ENCODE measurements at regions not wholly inside any gene's neighbourhood (a gene's known extent, or its start where the extent isn't known, plus 50 kb on each side); places are given as distances from the start of the nearest gene placed in this dataset.

- Histone ChIP-seq H3K27ac (replicated peaks) (peak overlapping the region; percentile 9; the same call in 1 of the 2 replicates), H3K4me3 (replicated peaks; ENCODE audit: insufficient read depth, low read length) (no peak overlapping the region), H3K27me3 (ENCODE audit: insufficient read depth, poor library complexity, severe bottlenecking) (no peaks in the 10 kb centered on the region)
- DNase-seq (ENCODE audit: low read depth in 1 of 2, low spot score in 1 of 2) = peak in 1 of 2 experiments; percentile 26
- TF ChIP-seq POLR2AphosphoS5 (IDR thresholded peaks at IDR 0.05; ENCODE audit: low read depth) (no peak), GABPA (IDR thresholded peaks at IDR 0.05; ENCODE audit: low read depth) (peak; percentile 61), REST (IDR thresholded peaks at IDR 0.05; ENCODE audit: insufficient replicate concordance, low read depth) (no peak), CTCF (IDR thresholded peaks at IDR 0.05; ENCODE audit: insufficient read depth, low read length) (no peak), SPI1 (IDR thresholded peaks at IDR 0.05; ENCODE audit: borderline replicate concordance, low read depth) (no peak)
Measured at GRCh38 chr6:77371748-77372147, 91.5 kb downstream of the HTR1B start.

- peak in 1 of 2 experiments; percentile 57 for DNase-seq (ENCODE audit: low read depth in 1 of 2, low spot score in 1 of 2)
- no peak for TF ChIP-seq POLR2AphosphoS5 (IDR thresholded peaks at IDR 0.05; ENCODE audit: low read depth)
- TF ChIP-seq REST (IDR thresholded peaks at IDR 0.05; ENCODE audit: insufficient replicate concordance, low read depth) = no peak
- TF ChIP-seq SPI1 (IDR thresholded peaks at IDR 0.05; ENCODE audit: borderline replicate concordance, low read depth) = peak; percentile 30; the same call in 1 of the 2 replicates
- no peak for TF ChIP-seq CTCF (IDR thresholded peaks at IDR 0.05; ENCODE audit: insufficient read depth, low read length)
- TF ChIP-seq GABPA (IDR thresholded peaks at IDR 0.05; ENCODE audit: low read depth) = no peak
- Histone ChIP-seq H3K27ac (replicated peaks) (no peak overlapping the region), H3K27me3 (ENCODE audit: insufficient read depth, poor library complexity, severe bottlenecking) (no peaks in the 10 kb centered on the region), H3K4me3 (replicated peaks; ENCODE audit: insufficient read depth, low read length) (no peak overlapping the region)
Measured at GRCh38 chr6:77368660-77369313, 94.5 kb downstream of the HTR1B start.

- TF ChIP-seq GABPA (IDR thresholded peaks at IDR 0.05; ENCODE audit: low read depth) = no peak
- no peak for TF ChIP-seq SPI1 (IDR thresholded peaks at IDR 0.05; ENCODE audit: borderline replicate concordance, low read depth)
- no peak overlapping the region for H3K4me3 ChIP-seq (replicated peaks; ENCODE audit: insufficient read depth, low read length)
- no peak overlapping the region for H3K27ac ChIP-seq (replicated peaks)
- DNase-seq (ENCODE audit: low read depth in 1 of 2, low spot score in 1 of 2) = no peak
- no peaks in the 10 kb centered on the region for H3K27me3 ChIP-seq (ENCODE audit: insufficient read depth, poor library complexity, severe bottlenecking)
Measured at GRCh38 chr6:77366798-77367197, 96.5 kb downstream of the HTR1B start.

GRCh38 chr6:77363702-77364101, 99.6 kb downstream of the HTR1B start:
- DNase-seq (ENCODE audit: low read depth in 1 of 2, low spot score in 1 of 2) = no peak
- TF ChIP-seq SPI1 (IDR thresholded peaks at IDR 0.05; ENCODE audit: borderline replicate concordance, low read depth) = no peak
- TF ChIP-seq POLR2AphosphoS5 (IDR thresholded peaks at IDR 0.05; ENCODE audit: low read depth) = no peak
- TF ChIP-seq REST (IDR thresholded peaks at IDR 0.05; ENCODE audit: insufficient replicate concordance, low read depth) = no peak
- TF ChIP-seq GABPA (IDR thresholded peaks at IDR 0.05; ENCODE audit: low read depth) = no peak
- no peak for TF ChIP-seq CTCF (IDR thresholded peaks at IDR 0.05; ENCODE audit: insufficient read depth, low read length)
- Histone ChIP-seq H3K27me3 (ENCODE audit: insufficient read depth, poor library complexity, severe bottlenecking) (no peaks in the 10 kb centered on the region), H3K27ac (replicated peaks) (no peak overlapping the region), H3K4me3 (replicated peaks; ENCODE audit: insufficient read depth, low read length) (no peak overlapping the region)

All from HL-60 (cell line).